GM10248 (cell line): ENCODE measurements at regions not wholly inside any gene's neighbourhood (a gene's known extent, or its start where the extent isn't known, plus 50 kb on each side); places are given as distances from the start of the nearest gene placed in this dataset.

Source experiments
- CTCF ChIA-PET: fragments of 300-600 bp; sonication (Branson Sonifier 250); formaldehyde crosslinking; extraction: SDS; loops from one replicate; lab custom pipeline; 2021; ENCODE audit warnings: antibody characterized with exemption; lab: Yijun Ruan, JAX
- POLR2A ChIA-PET: fragments of 350-650 bp; sonication (Branson Sonifier 250); formaldehyde crosslinking; extraction: SDS; loops from one replicate; lab custom pipeline; 2020; ENCODE audit warnings: antibody characterized with exemption; lab: Yijun Ruan, JAX
- DNase-seq: peaks from one replicate; pipeline ENCODE4 v3.0.0; 2012; ENCODE audit errors: extremely low spot score
- TF ChIP-seq, protein P1 (sequence below): IDR thresholded peaks from 2 replicates; pipeline ENCODE4 v1.5.1; 2012; ENCODE audit warnings: mild to moderate bottlenecking, low read depth; ENCODE audit errors: extremely low read depth, missing control alignments, control extremely low read depth

GRCh38 chr2:184338771-184339170, 259.6 kb upstream of the ZNF804A start:
- TF ChIP-seq, protein P1, sequence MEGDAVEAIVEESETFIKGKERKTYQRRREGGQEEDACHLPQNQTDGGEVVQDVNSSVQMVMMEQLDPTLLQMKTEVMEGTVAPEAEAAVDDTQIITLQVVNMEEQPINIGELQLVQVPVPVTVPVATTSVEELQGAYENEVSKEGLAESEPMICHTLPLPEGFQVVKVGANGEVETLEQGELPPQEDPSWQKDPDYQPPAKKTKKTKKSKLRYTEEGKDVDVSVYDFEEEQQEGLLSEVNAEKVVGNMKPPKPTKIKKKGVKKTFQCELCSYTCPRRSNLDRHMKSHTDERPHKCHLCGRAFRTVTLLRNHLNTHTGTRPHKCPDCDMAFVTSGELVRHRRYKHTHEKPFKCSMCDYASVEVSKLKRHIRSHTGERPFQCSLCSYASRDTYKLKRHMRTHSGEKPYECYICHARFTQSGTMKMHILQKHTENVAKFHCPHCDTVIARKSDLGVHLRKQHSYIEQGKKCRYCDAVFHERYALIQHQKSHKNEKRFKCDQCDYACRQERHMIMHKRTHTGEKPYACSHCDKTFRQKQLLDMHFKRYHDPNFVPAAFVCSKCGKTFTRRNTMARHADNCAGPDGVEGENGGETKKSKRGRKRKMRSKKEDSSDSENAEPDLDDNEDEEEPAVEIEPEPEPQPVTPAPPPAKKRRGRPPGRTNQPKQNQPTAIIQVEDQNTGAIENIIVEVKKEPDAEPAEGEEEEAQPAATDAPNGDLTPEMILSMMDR, result no peak
- no peak for DNase-seq
- POLR2A ChIA-PET, result no interaction called here
- CTCF ChIA-PET, result no interaction called here

DNA sequence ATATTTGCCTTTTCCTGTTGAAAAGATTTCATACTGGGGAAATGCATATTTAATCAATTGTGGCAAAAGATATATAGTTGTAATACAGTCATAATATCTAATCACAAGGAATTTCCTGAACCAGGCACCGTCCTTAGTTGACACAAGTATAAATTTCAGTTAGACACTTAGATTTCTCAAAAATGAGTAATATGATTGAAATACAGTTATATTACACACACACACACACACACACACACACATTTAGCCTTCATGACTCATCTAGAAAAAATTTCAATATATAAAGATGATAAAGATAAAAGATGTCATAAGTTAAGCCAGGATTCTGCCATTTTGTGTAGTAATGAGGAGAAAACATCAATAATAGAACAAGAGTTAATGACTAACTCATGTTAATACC, 258.4 kb upstream of the ZNF804A start:
- TF ChIP-seq, protein P1, result no peak
- CTCF ChIA-PET, result no interaction called here
- DNase-seq, result no peak
- POLR2A ChIA-PET, result no interaction called here

- CTCF ChIA-PET, result interaction anchor here (1.0 kb wide), 1 partner anchor 20 kb away, joined by 3 read pairs; no protein-coding TSS in a partner anchor
- no peak for DNase-seq
- POLR2A ChIA-PET, result no interaction called here
- TF ChIP-seq, protein P1, result no peak
These were observed 251.9 kb upstream of the ZNF804A start for GRCh38 chr2:184346338-184346862.

- DNase-seq, result no peak
- CTCF ChIA-PET, result no interaction called here
- TF ChIP-seq, protein P1, result no peak
- POLR2A ChIA-PET, result no interaction called here
These were observed 247.2 kb upstream of the ZNF804A start for GRCh38 chr2:184351126-184351525.

DNA sequence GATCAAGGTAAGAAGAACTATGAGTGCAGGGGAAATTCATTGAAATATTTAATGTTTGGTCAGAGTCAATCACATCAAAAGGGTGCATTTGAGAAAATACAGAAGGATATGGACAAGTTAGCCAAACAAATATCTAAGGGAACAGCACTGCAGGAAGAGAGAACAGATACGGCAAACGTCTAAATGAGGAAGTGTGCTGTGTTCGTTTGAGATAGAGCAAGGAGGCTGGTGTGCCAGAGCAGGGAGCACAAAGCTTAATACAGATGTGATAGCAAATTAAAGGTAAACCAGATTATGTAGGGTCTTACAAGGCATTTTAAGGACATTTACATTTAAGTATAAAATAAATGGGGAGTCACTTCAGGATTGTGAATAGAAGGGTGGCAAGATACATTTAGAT, 241.3 kb upstream of the ZNF804A start:
- no peak for DNase-seq
- TF ChIP-seq, protein P1, result no peak
- ChIA-PET POLR2A (no interaction called here), CTCF (no interaction called here)

DNA sequence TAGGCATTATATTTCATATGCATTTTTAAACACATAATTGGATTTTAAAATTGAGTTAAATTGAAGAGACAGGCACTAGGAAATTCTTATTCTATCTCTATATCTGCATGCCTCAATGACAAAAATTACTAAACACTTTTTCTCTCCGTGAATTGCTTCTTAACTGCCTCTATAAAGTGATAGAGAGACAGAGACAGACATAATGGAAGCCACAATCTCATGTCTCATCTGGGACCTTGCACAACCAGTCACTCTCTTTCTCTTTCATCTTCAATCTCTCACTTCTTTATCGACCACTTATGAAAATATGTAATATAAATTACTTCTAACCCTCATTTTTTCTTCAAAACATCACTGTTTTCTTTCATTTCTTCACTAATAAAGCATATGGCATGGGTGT, 238.9 kb upstream of the ZNF804A start:
- CTCF ChIA-PET, result no interaction called here
- DNase-seq, result no peak
- POLR2A ChIA-PET, result no interaction called here
- TF ChIP-seq, protein P1, result no peak
